GM18951 (cell line): ENCODE measurements at regions not wholly inside any gene's neighbourhood (a gene's known extent, or its start where the extent isn't known, plus 50 kb on each side); places are given as distances from the start of the nearest gene placed in this dataset.

ENCODE experiments used
- POLR2A ChIP-seq: IDR thresholded peaks from 4 replicates; pipeline ENCODE4 v1.6.1; 2011; ENCODE audit warnings: mild to moderate bottlenecking; ENCODE audit not compliant: insufficient read length, insufficient read depth; ENCODE audit errors: extremely low read depth
- in situ Hi-C: fragments of 300-500 bp; cut with MboI; formaldehyde crosslinking; loops from one replicate; pipeline ENCODE4 v1.12.0; 2022; ENCODE audit warnings: low sequenced_read_pairs, mixed read lengths, inconsistent platforms; ENCODE audit not compliant: unreplicated experiment

GRCh38 chr5:168219515-168220410 is 71.7 kb upstream of the WWC1 start:
- no peak for TF ChIP-seq POLR2A
- in situ Hi-C loops: loop anchor here (10.0 kb wide), 2 partner anchors 115 to 495 kb away; no protein-coding TSS in a partner anchor

- no peak for TF ChIP-seq POLR2A
- in situ Hi-C loops: loop anchor here (10.0 kb wide), 1 partner anchor 119 kb away; no protein-coding TSS in a partner anchor
Measured at GRCh38 chr5:168224085-168224484, 67.4 kb upstream of the WWC1 start.

GRCh38 chr5:168226012-168226411 is 65.4 kb upstream of the WWC1 start:
- TF ChIP-seq POLR2A: no peak
- in situ Hi-C loops: loop anchor here (10.0 kb wide), 1 partner anchor 121 kb away; no protein-coding TSS in a partner anchor

- in situ Hi-C loops: loop anchor here (10.0 kb wide), 1 partner anchor 122 kb away; no protein-coding TSS in a partner anchor
- no peak for TF ChIP-seq POLR2A
Measured at GRCh38 chr5:168227001-168227400, 64.4 kb upstream of the WWC1 start.

GRCh38 chr5:168227973-168228615 is 63.4 kb upstream of the WWC1 start:
- no peak for TF ChIP-seq POLR2A
- in situ Hi-C loops: loop anchor here (10.0 kb wide), 1 partner anchor 123 kb away; no protein-coding TSS in a partner anchor

GRCh38 chr5:168228668-168229067 is 62.8 kb upstream of the WWC1 start:
- in situ Hi-C loops: loop anchor here (10.0 kb wide), 1 partner anchor 124 kb away; no protein-coding TSS in a partner anchor
- TF ChIP-seq POLR2A: no peak

GRCh38 chr5:168234133-168234532 is 57.3 kb upstream of the WWC1 start:
- in situ Hi-C loops: no loop called here
- TF ChIP-seq POLR2A: no peak

GRCh38 chr5:168238463-168238862 is 53.0 kb upstream of the WWC1 start:
- no peak for TF ChIP-seq POLR2A
- in situ Hi-C loops: no loop called here

GRCh38 chr5:168239325-168239724 is 52.1 kb upstream of the WWC1 start:
- TF ChIP-seq POLR2A: no peak
- in situ Hi-C loops: no loop called here
